ENCODE measurements at regions not wholly inside any gene's neighbourhood (a gene's known extent, or its start where the extent isn't known, plus 50 kb on each side); places are given as distances from the start of the nearest gene placed in this dataset.

GRCh38 chr14:98751110-98751509 lies 520.9 kb downstream of the BCL11B start:
- H3K9me2 ChIP-seq (ENCODE audit: insufficient read depth), result no peaks in the 10 kb centered on the region
- no peaks in the 10 kb centered on the region for H4K20me1 ChIP-seq (ENCODE audit: insufficient read depth)
- TF ChIP-seq EZH2 (IDR thresholded peaks at IDR 0.05; ENCODE audit: insufficient read depth, poor library complexity, severe bottlenecking), result no peak
- no peak for TF ChIP-seq EZH2phosphoT487 (IDR thresholded peaks at IDR 0.05; ENCODE audit: insufficient read depth, low read depth)
- no peaks in the 10 kb centered on the region for H3K9me3 ChIP-seq (ENCODE audit: low read depth)
- no peaks in the 10 kb centered on the region for H3K4me1 ChIP-seq (ENCODE audit: insufficient read depth)
- no peak overlapping the region for H3K9ac ChIP-seq
- H3K27me3 ChIP-seq (replicated peaks; ENCODE audit: insufficient read depth), result no peaks in the 10 kb centered on the region
- H3K4me3 ChIP-seq, result no peak overlapping the region
- H2AFZ ChIP-seq, result no peak overlapping the region
- no peaks in the 10 kb centered on the region for H3K36me3 ChIP-seq (ENCODE audit: low read depth)
- WGBS, 2 experiments (ENCODE audit: low coverage in 1 of 2, low lambda C conversion rate in 2 of 2, missing lambda C conversion rate in 2 of 2), result 84 to 91% methylated on average over 2 of the region's 2 CpGs
- no peak overlapping the region for H3K27ac ChIP-seq
- no peak overlapping the region for H3K4me2 ChIP-seq (ENCODE audit: unreplicated experiment)
- H3F3A ChIP-seq (ENCODE audit: insufficient read depth), result no peaks in the 10 kb centered on the region
- H3K79me2 ChIP-seq (ENCODE audit: insufficient read depth), result no peaks in the 10 kb centered on the region
- in situ Hi-C loops (cut with MboI), result no loop called here
- DNase-seq, result no peak

GRCh38 chr14:98752660-98753059 lies 519.3 kb downstream of the BCL11B start:
- H3K27me3 ChIP-seq (replicated peaks; ENCODE audit: insufficient read depth), result no peaks in the 10 kb centered on the region
- H3K27ac ChIP-seq, result no peak overlapping the region
- no peak overlapping the region for H3K4me3 ChIP-seq
- H3K9me2 ChIP-seq (ENCODE audit: insufficient read depth), result no peaks in the 10 kb centered on the region
- no peak for DNase-seq
- no peaks in the 10 kb centered on the region for H3F3A ChIP-seq (ENCODE audit: insufficient read depth)
- H3K36me3 ChIP-seq (ENCODE audit: low read depth), result no peaks in the 10 kb centered on the region
- H3K4me2 ChIP-seq (ENCODE audit: unreplicated experiment), result no peak overlapping the region
- H3K9me3 ChIP-seq (ENCODE audit: low read depth), result no peaks in the 10 kb centered on the region
- H3K4me1 ChIP-seq (ENCODE audit: insufficient read depth), result no peaks in the 10 kb centered on the region
- no peaks in the 10 kb centered on the region for H4K20me1 ChIP-seq (ENCODE audit: insufficient read depth)
- H2AFZ ChIP-seq, result no peak overlapping the region
- no peak overlapping the region for H3K9ac ChIP-seq
- WGBS, 2 experiments (ENCODE audit: low coverage in 1 of 2, low lambda C conversion rate in 2 of 2, missing lambda C conversion rate in 2 of 2), result 34 to 39% methylated on average over 1 of the region's 1 CpG
- no peaks in the 10 kb centered on the region for H3K79me2 ChIP-seq (ENCODE audit: insufficient read depth)
- in situ Hi-C loops (cut with MboI), result no loop called here
- no peak for TF ChIP-seq EZH2 (IDR thresholded peaks at IDR 0.05; ENCODE audit: insufficient read depth, poor library complexity, severe bottlenecking)
- TF ChIP-seq EZH2phosphoT487 (IDR thresholded peaks at IDR 0.05; ENCODE audit: insufficient read depth, low read depth), result no peak

GRCh38 chr14:98754343-98755020 lies 517.5 kb downstream of the BCL11B start:
- H3K27me3 ChIP-seq (replicated peaks; ENCODE audit: insufficient read depth), result no peaks in the 10 kb centered on the region
- no peaks in the 10 kb centered on the region for H3F3A ChIP-seq (ENCODE audit: insufficient read depth)
- H3K36me3 ChIP-seq (ENCODE audit: low read depth), result no peaks in the 10 kb centered on the region
- in situ Hi-C loops (cut with MboI), result no loop called here
- no peaks in the 10 kb centered on the region for H4K20me1 ChIP-seq (ENCODE audit: insufficient read depth)
- no peak overlapping the region for H3K4me3 ChIP-seq
- no peaks in the 10 kb centered on the region for H3K9me3 ChIP-seq (ENCODE audit: low read depth)
- WGBS, 2 experiments (ENCODE audit: low coverage in 1 of 2, low lambda C conversion rate in 2 of 2, missing lambda C conversion rate in 2 of 2), result 5% methylated on average over 2 of the region's 2 CpGs
- TF ChIP-seq EZH2phosphoT487 (IDR thresholded peaks at IDR 0.05; ENCODE audit: insufficient read depth, low read depth), result no peak
- no peak for TF ChIP-seq EZH2 (IDR thresholded peaks at IDR 0.05; ENCODE audit: insufficient read depth, poor library complexity, severe bottlenecking)
- no peaks in the 10 kb centered on the region for H3K9me2 ChIP-seq (ENCODE audit: insufficient read depth)
- H3K9ac ChIP-seq, result no peak overlapping the region
- no peaks in the 10 kb centered on the region for H3K79me2 ChIP-seq (ENCODE audit: insufficient read depth)
- no peaks in the 10 kb centered on the region for H3K4me1 ChIP-seq (ENCODE audit: insufficient read depth)
- H3K4me2 ChIP-seq (ENCODE audit: unreplicated experiment), result no peak overlapping the region
- no peak overlapping the region for H2AFZ ChIP-seq
- DNase-seq, result no peak
- no peak overlapping the region for H3K27ac ChIP-seq

DNA sequence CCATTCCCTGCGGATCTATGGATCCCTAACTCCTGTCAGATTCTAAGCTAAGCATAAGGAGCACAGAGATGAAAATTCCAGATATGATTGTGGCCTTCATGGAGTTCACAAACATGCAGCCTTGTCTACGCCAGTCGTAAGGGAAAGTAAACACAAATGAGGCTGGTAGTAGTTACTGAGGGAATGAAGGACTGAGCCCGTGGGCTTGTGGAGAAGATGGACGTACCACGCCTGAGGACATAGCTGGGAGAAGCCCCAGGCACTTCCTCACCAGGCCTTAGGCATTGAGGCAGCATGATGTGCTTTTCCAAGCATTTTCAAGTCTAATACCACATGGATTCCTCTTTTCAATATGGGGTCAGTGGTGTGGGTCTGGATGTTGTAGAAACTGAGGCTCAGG lies 515.2 kb downstream of the BCL11B start:
- 43 to 50% methylated on average over 6 of the region's 6 CpGs for WGBS, 2 experiments (ENCODE audit: low coverage in 1 of 2, low lambda C conversion rate in 2 of 2, missing lambda C conversion rate in 2 of 2)
- in situ Hi-C loops (cut with MboI), result no loop called here

More for the DNA sequence above, 515.2 kb downstream of the BCL11B start:
- Histone ChIP-seq H3K4me3 (no peak overlapping the region), H3K27me3 (replicated peaks; ENCODE audit: insufficient read depth) (no peaks in the 10 kb centered on the region), H3K36me3 (ENCODE audit: low read depth) (no peaks in the 10 kb centered on the region), H4K20me1 (ENCODE audit: insufficient read depth) (no peaks in the 10 kb centered on the region), H3K27ac (no peak overlapping the region), H3K79me2 (ENCODE audit: insufficient read depth) (no peaks in the 10 kb centered on the region), H2AFZ (no peak overlapping the region), H3K9ac (no peak overlapping the region), H3K4me1 (ENCODE audit: insufficient read depth) (no peaks in the 10 kb centered on the region), H3K4me2 (ENCODE audit: unreplicated experiment) (no peak overlapping the region), H3F3A (ENCODE audit: insufficient read depth) (no peaks in the 10 kb centered on the region), H3K9me3 (ENCODE audit: low read depth) (no peaks in the 10 kb centered on the region), H3K9me2 (ENCODE audit: insufficient read depth) (no peaks in the 10 kb centered on the region)
- DNase-seq, result no peak
- TF ChIP-seq EZH2phosphoT487 (IDR thresholded peaks at IDR 0.05; ENCODE audit: insufficient read depth, low read depth) (no peak), EZH2 (IDR thresholded peaks at IDR 0.05; ENCODE audit: insufficient read depth, poor library complexity, severe bottlenecking) (no peak)

All from GM23248 (cell line).